GM06990 (cell line): ENCODE measurements at regions not wholly inside any gene's neighbourhood (a gene's known extent, or its start where the extent isn't known, plus 50 kb on each side); places are given as distances from the start of the nearest gene placed in this dataset.

ENCODE experiments used
- DNase-seq: peaks from one replicate; pipeline ENCODE4 v3.0.0-alpha.2; 2011; ENCODE audit not compliant: insufficient read length; ENCODE audit errors: extremely low read depth
- H3K27me3 ChIP-seq: replicated peaks from 2 replicates; pipeline ENCODE4 v1.6.0; 2011; ENCODE audit warnings: low read length; ENCODE audit not compliant: control insufficient read depth, insufficient read depth
- H3K36me3 ChIP-seq: 2 replicates; pipeline ENCODE4 v1.5.1; 2011; ENCODE audit warnings: low read length; ENCODE audit not compliant: control insufficient read depth, insufficient read depth
- H3K4me3 ChIP-seq: replicated peaks from 2 replicates; pipeline ENCODE4 v1.5.1; 2011; ENCODE audit warnings: low read depth, mild to moderate bottlenecking, control low read depth, low read length
- TF ChIP-seq, protein P1 (sequence below): IDR thresholded peaks from 2 replicates; pipeline ENCODE4 v1.5.1; 2011; ENCODE audit warnings: low read length, control low read depth, mild to moderate bottlenecking, inconsistent platforms; ENCODE audit not compliant: insufficient read depth, poor library complexity, severe bottlenecking

DNA sequence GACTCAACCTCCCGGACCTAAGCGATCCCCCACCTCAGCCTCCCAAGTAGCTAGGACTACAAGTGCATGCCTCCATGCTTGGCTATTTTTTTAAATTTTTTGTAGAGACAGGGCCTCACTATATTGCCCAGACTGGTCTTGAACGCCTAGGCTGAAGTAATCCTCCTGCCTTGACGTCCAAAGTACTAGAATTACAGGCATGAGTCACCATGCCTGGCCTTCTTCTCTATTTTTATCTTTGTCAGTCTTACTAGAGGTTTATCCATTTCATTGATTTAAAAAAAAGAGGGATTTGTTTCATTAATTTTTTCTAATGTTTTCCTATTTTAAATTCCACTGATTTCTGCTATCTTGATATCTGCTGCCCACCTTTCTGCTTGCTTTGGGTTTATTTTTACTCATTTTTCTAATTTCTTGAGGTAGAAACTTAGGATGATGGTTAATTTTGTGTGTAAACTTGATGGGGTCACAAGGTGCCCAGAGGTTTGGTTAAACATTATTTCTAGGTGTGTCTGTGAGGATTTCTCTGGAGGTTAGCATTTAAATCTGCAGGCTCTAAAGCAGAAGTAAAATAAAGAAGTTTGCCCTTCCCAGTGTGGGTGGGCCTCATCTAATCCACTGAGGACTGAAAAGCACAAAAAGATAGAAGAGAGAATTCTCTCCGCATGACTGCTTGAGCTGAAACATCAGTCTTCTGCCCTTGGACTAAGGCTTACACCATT, 116.2 kb upstream of the DCLK2 start:
- H3K27me3 ChIP-seq = no peaks in the 10 kb centered on the region; the same call in none of the 2 replicates
- TF ChIP-seq, protein P1, sequence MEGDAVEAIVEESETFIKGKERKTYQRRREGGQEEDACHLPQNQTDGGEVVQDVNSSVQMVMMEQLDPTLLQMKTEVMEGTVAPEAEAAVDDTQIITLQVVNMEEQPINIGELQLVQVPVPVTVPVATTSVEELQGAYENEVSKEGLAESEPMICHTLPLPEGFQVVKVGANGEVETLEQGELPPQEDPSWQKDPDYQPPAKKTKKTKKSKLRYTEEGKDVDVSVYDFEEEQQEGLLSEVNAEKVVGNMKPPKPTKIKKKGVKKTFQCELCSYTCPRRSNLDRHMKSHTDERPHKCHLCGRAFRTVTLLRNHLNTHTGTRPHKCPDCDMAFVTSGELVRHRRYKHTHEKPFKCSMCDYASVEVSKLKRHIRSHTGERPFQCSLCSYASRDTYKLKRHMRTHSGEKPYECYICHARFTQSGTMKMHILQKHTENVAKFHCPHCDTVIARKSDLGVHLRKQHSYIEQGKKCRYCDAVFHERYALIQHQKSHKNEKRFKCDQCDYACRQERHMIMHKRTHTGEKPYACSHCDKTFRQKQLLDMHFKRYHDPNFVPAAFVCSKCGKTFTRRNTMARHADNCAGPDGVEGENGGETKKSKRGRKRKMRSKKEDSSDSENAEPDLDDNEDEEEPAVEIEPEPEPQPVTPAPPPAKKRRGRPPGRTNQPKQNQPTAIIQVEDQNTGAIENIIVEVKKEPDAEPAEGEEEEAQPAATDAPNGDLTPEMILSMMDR = no peak
- H3K4me3 ChIP-seq = no peak overlapping the region
- DNase-seq = no peak
- H3K36me3 ChIP-seq = no peaks in the 10 kb centered on the region

DNA sequence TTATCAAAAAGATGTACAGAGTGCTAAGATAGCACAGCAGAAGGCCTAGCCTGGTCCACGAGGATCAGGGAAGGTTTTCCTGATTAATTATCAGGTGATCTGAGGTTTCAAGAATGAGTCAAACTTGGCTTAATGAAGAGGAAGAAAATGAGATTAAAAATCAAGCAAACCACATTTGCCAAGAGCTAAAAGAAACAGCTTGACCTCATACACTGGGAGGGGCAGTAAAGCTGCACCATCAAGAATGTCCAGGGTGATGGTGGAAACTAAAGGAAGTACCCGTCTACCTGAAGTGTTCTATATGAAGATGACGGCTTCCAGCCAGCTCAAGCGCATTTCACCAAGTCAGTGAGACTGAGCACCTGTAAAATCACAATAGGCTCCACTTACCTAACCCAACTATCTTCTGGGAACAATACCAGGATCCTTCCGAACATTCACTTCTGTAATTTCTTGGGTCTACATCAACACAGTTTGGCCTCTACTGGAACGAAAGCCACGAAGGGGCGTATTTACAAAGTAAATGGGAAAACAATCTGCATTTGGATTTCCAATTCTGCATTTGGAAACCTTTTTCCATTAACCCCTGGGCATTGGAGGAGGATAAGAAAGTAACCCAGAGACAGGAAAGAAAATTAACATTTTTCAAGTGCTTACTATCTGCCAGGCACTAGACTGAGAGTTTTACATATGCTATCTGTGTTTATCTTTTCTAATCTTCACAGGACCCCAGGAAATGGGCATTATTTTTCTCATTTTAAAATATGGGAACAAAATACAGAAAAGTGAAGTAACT, 114.0 kb upstream of the DCLK2 start:
- H3K27me3 ChIP-seq = no peaks in the 10 kb centered on the region; the same call in none of the 2 replicates
- no peak for DNase-seq
- TF ChIP-seq, protein P1 = no peak
- H3K36me3 ChIP-seq = no peaks in the 10 kb centered on the region
- H3K4me3 ChIP-seq = no peak overlapping the region

DNA sequence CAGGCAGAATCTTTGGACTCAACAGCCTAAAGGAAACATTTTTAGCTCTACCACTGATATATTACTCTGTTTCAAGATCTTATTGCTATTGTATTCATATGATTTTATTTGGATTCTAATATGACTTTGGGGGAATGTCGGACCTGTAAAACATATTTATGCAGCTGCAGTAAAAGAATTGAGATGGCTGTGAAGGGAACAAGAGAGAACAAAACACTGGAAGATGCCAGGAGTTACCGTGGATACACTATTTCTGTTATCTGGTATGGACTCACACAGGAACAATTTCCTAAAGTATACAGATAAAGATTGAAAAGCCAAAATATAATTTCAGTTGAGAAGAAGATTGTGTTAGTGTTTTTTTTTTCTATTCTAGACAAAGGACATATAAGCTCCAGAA, 113.0 kb upstream of the DCLK2 start:
- TF ChIP-seq, protein P1 = no peak
- H3K4me3 ChIP-seq = no peak overlapping the region
- no peaks in the 10 kb centered on the region for H3K36me3 ChIP-seq
- DNase-seq = no peak
- no peaks in the 10 kb centered on the region; the same call in none of the 2 replicates for H3K27me3 ChIP-seq

DNA sequence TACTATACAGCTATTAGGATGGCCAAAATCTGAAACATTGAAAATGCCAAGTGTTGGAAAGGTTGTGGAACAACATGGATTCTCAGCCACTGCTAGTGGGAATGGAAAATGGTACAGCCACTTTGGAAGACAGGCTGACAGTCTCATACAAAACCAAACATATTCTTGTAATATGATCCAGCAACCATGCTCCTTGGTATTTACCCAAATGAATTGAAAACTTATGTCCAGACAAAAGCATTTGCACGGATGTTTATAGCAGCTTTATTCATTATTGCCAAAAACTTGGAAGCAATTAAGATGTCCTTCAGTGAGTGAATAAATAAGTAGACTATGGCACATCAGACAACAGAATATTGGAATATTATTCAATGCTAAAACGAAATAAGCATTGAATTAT, 105.8 kb upstream of the DCLK2 start:
- Histone ChIP-seq H3K27me3 (no peaks in the 10 kb centered on the region), H3K4me3 (no peak overlapping the region), H3K36me3 (no peaks in the 10 kb centered on the region)
- TF ChIP-seq, protein P1 = no peak
- DNase-seq = no peak

DNA sequence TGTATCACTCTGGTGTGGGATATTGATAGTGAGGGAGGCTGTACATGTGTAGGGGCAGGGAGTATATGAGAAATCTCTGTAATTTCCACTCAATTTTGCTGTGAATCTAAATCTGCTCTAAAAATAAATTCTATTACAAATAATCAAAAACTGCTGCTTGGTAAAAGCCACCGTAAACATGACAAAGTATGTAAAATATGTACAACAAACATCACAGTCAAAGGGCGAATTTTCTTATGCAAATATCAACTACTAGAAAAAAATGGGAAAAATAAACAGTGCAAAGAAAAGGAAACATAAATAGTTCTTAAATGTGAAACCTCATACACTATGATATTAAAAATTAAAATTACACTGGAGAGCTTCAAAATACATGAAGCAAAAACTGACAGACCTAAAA, 105.1 kb upstream of the DCLK2 start:
- TF ChIP-seq, protein P1 = no peak
- no peak overlapping the region for H3K4me3 ChIP-seq
- no peak for DNase-seq

More for the DNA sequence above, 105.1 kb upstream of the DCLK2 start:
- Histone ChIP-seq H3K36me3 (no peaks in the 10 kb centered on the region), H3K27me3 (no peaks in the 10 kb centered on the region)
